Neural progenitor cell (in vitro differentiated cells): ENCODE measurements at regions not wholly inside any gene's neighbourhood (a gene's known extent, or its start where the extent isn't known, plus 50 kb on each side); places are given as distances from the start of the nearest gene placed in this dataset.

Experiments used
- CTCF ChIP-seq: fragments of 200-600 bp; sonication (generic); IDR thresholded peaks from 2 replicates; pipeline ENCODE4 v1.5.1; 2017; ENCODE audit warnings: antibody characterized with exemption, mild to moderate bottlenecking
- EZH2 ChIP-seq: fragments of 200-600 bp; sonication (generic); IDR thresholded peaks from 2 replicates; pipeline ENCODE4 v1.6.1; 2017; ENCODE audit warnings: antibody characterized with exemption, mild to moderate bottlenecking, moderate library complexity
- EZH2phosphoT487 ChIP-seq: fragments of 200-600 bp; sonication (generic); IDR thresholded peaks from 2 replicates; pipeline ENCODE4 v1.6.1; 2017; ENCODE audit warnings: antibody characterized with exemption

GRCh38 chr17:68768804-68769203 lies 167.6 kb upstream of the FAM20A start:
- TF ChIP-seq CTCF (no peak), EZH2phosphoT487 (no peak), EZH2 (no peak)
